ENCODE measurements at regions not wholly inside any gene's neighbourhood (a gene's known extent, or its start where the extent isn't known, plus 50 kb on each side); places are given as distances from the start of the nearest gene placed in this dataset.
"Not testable (repeated sequence)": the region's sequence is repeated elsewhere in the genome, so short reads cannot be mapped to it uniquely, and the experiment has no call there.

GRCh38 chr12:88683628-88684027 lies 103.4 kb upstream of the KITLG start:
- H3K4me2 ChIP-seq (ENCODE audit: insufficient read depth, low read length, poor library complexity, severe bottlenecking) = no peak overlapping the region
- H3K4ac ChIP-seq (ENCODE audit: low read length) = no peak overlapping the region
- H3K9ac ChIP-seq (ENCODE audit: low read depth, low read length, poor library complexity) = no peak overlapping the region

GRCh38 chr12:88681271-88681670 lies 101.0 kb upstream of the KITLG start:
- no peak overlapping the region for H3K14ac ChIP-seq (ENCODE audit: low read length)
- no peak overlapping the region for H2BK12ac ChIP-seq (ENCODE audit: low read length)
- no peaks in the 10 kb centered on the region for H3K27me3 ChIP-seq (ENCODE audit: control insufficient read depth in 3 of 3, insufficient read depth in 3 of 3, low read depth in 1 of 3, low read length in 3 of 3)
- no peak overlapping the region for H2BK15ac ChIP-seq (ENCODE audit: low read length)
- no CpG with 5 or more reads among the region's 1 CpG for WGBS, 2 donors (ENCODE audit: extremely low coverage in 2 of 2, insufficient read length in 2 of 2, insufficient replicate concordance in 1 of 2)
- H3K36me3 ChIP-seq (replicated peaks in 1 of 2; ENCODE audit: control insufficient read depth in 2 of 2, insufficient read depth in 2 of 2, low read length in 2 of 2) = no peaks in the 10 kb centered on the region
- H3K27ac ChIP-seq (replicated peaks; ENCODE audit: low read length) = no peak overlapping the region
- no peak overlapping the region for H2BK5ac ChIP-seq (ENCODE audit: low read length)
- H3K4ac ChIP-seq (ENCODE audit: low read length) = no peak overlapping the region
- H4K8ac ChIP-seq (ENCODE audit: low read depth, low read length) = no peak overlapping the region
- H2AK5ac ChIP-seq (ENCODE audit: low read depth, low read length) = no peak overlapping the region
- no peak overlapping the region for H3K9ac ChIP-seq (ENCODE audit: low read depth, low read length, poor library complexity)
- DNase-seq (ENCODE audit: low spot score) = no peak
- no peak overlapping the region for H2BK120ac ChIP-seq (ENCODE audit: low read depth, low read length)
- H2AFZ ChIP-seq (ENCODE audit: low read length) = no peak overlapping the region
- H3K18ac ChIP-seq (ENCODE audit: low read length) = no peak overlapping the region
- no peak overlapping the region for H3K4me3 ChIP-seq (ENCODE audit: low read length in 2 of 2)
- H3K4me2 ChIP-seq (ENCODE audit: insufficient read depth, low read length, poor library complexity, severe bottlenecking) = no peak overlapping the region
- H3K79me1 ChIP-seq (ENCODE audit: low read depth, low read length) = no peaks in the 10 kb centered on the region
- no peak overlapping the region for H4K91ac ChIP-seq (ENCODE audit: low read depth, low read length, poor library complexity)
- no peak overlapping the region for H3K23ac ChIP-seq (ENCODE audit: low read depth, low read length, poor library complexity)
- H3K9me3 ChIP-seq (replicated peaks in 1 of 2; ENCODE audit: control insufficient read depth in 2 of 2, insufficient read depth in 1 of 2, low read depth in 1 of 2, low read length in 2 of 2) = no peaks in the 10 kb centered on the region
- H3K4me1 ChIP-seq (ENCODE audit: control insufficient read depth in 2 of 2, insufficient read depth in 1 of 2, low read depth in 1 of 2, low read length in 2 of 2) = no peaks in the 10 kb centered on the region

More at GRCh38 chr12:88683628-88684027, 103.4 kb upstream of the KITLG start:
- WGBS, 2 donors (ENCODE audit: extremely low coverage in 2 of 2, insufficient read length in 2 of 2, insufficient replicate concordance in 1 of 2) = no CpG with 5 or more reads among the region's 1 CpG
- Histone ChIP-seq H3K23ac (ENCODE audit: low read depth, low read length, poor library complexity) (no peak overlapping the region), H2BK12ac (ENCODE audit: low read length) (no peak overlapping the region), H3K4me3 (ENCODE audit: low read length in 2 of 2) (no peak overlapping the region), H3K27ac (replicated peaks; ENCODE audit: low read length) (no peak overlapping the region), H3K4me1 (ENCODE audit: control insufficient read depth in 2 of 2, insufficient read depth in 1 of 2, low read depth in 1 of 2, low read length in 2 of 2) (no peaks in the 10 kb centered on the region), H3K18ac (ENCODE audit: low read length) (no peak overlapping the region), H4K8ac (ENCODE audit: low read depth, low read length) (no peak overlapping the region), H3K9me3 (replicated peaks in 1 of 2; ENCODE audit: control insufficient read depth in 2 of 2, insufficient read depth in 1 of 2, low read depth in 1 of 2, low read length in 2 of 2) (no peaks in the 10 kb centered on the region), H3K79me1 (ENCODE audit: low read depth, low read length) (no peaks in the 10 kb centered on the region), H3K27me3 (ENCODE audit: control insufficient read depth in 3 of 3, insufficient read depth in 3 of 3, low read depth in 1 of 3, low read length in 3 of 3) (no peaks in the 10 kb centered on the region), H3K36me3 (replicated peaks in 1 of 2; ENCODE audit: control insufficient read depth in 2 of 2, insufficient read depth in 2 of 2, low read length in 2 of 2) (no peaks in the 10 kb centered on the region), H2BK15ac (ENCODE audit: low read length) (no peak overlapping the region), H3K14ac (ENCODE audit: low read length) (no peak overlapping the region), H2AFZ (ENCODE audit: low read length) (no peak overlapping the region), H2AK5ac (ENCODE audit: low read depth, low read length) (no peak overlapping the region), H2BK5ac (ENCODE audit: low read length) (no peak overlapping the region), H4K91ac (ENCODE audit: low read depth, low read length, poor library complexity) (no peak overlapping the region), H2BK120ac (ENCODE audit: low read depth, low read length) (no peak overlapping the region)
- no peak for DNase-seq (ENCODE audit: low spot score)

- no peak overlapping the region for H2BK5ac ChIP-seq (ENCODE audit: low read length)
- H3K9me3 ChIP-seq (replicated peaks in 1 of 2; ENCODE audit: control insufficient read depth in 2 of 2, insufficient read depth in 1 of 2, low read depth in 1 of 2, low read length in 2 of 2) = no peaks in the 10 kb centered on the region
- H3K4me1 ChIP-seq (ENCODE audit: control insufficient read depth in 2 of 2, insufficient read depth in 1 of 2, low read depth in 1 of 2, low read length in 2 of 2) = no peaks in the 10 kb centered on the region
- no peak overlapping the region for H2AK5ac ChIP-seq (ENCODE audit: low read depth, low read length)
- no peak overlapping the region for H3K18ac ChIP-seq (ENCODE audit: low read length)
- no peak overlapping the region for H3K14ac ChIP-seq (ENCODE audit: low read length)
- H3K79me1 ChIP-seq (ENCODE audit: low read depth, low read length) = no peaks in the 10 kb centered on the region
- H3K4ac ChIP-seq (ENCODE audit: low read length) = no peak overlapping the region
- no peak overlapping the region for H3K9ac ChIP-seq (ENCODE audit: low read depth, low read length, poor library complexity)
- H2BK12ac ChIP-seq (ENCODE audit: low read length) = no peak overlapping the region
- no peak overlapping the region for H3K23ac ChIP-seq (ENCODE audit: low read depth, low read length, poor library complexity)
- no peak for DNase-seq (ENCODE audit: low spot score)
- H4K91ac ChIP-seq (ENCODE audit: low read depth, low read length, poor library complexity) = no peak overlapping the region
- H3K36me3 ChIP-seq (replicated peaks in 1 of 2; ENCODE audit: control insufficient read depth in 2 of 2, insufficient read depth in 2 of 2, low read length in 2 of 2) = no peaks in the 10 kb centered on the region
- H3K27me3 ChIP-seq (ENCODE audit: control insufficient read depth in 3 of 3, insufficient read depth in 3 of 3, low read depth in 1 of 3, low read length in 3 of 3) = no peaks in the 10 kb centered on the region
- no peak overlapping the region for H3K27ac ChIP-seq (replicated peaks; ENCODE audit: low read length)
- no peak overlapping the region for H2BK120ac ChIP-seq (ENCODE audit: low read depth, low read length)
- H4K8ac ChIP-seq (ENCODE audit: low read depth, low read length) = no peak overlapping the region
- H3K4me2 ChIP-seq (ENCODE audit: insufficient read depth, low read length, poor library complexity, severe bottlenecking) = no peak overlapping the region
- H3K4me3 ChIP-seq (ENCODE audit: low read length in 2 of 2) = no peak overlapping the region
- H2AFZ ChIP-seq (ENCODE audit: low read length) = no peak overlapping the region
- no peak overlapping the region for H2BK15ac ChIP-seq (ENCODE audit: low read length)
Observed at GRCh38 chr12:88677464-88677863, 97.2 kb upstream of the KITLG start.

DNA sequence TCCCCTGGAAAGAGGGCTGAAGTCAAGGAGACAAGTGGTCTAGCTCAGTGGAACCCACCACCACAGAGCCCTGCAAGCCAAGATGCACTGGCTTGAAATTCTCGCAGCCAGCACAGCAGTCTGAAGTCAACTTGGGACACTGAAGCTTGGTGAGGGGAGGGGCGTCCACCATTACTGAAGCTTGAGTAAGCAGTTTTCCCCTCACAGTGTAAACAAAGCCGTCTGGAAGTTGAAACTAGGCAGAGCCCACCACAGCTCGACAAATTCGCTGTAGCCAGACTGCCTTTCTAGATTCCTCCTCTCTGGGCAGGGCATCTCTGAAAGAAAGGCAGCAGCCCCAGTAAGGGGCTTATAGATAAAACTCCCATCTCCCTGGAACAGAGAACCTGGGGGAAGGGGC lies 87.3 kb upstream of the KITLG start:
- WGBS, 2 donors (ENCODE audit: extremely low coverage in 2 of 2, insufficient read length in 2 of 2, insufficient replicate concordance in 1 of 2) = no CpG with 5 or more reads among the region's 5 CpGs

More for the DNA sequence above, 87.3 kb upstream of the KITLG start:
- not testable (repeated sequence) for H2BK120ac ChIP-seq (ENCODE audit: low read depth, low read length); H3K4me3 ChIP-seq (ENCODE audit: low read length in 2 of 2); H2BK12ac ChIP-seq (ENCODE audit: low read length); H3K27ac ChIP-seq (replicated peaks; ENCODE audit: low read length); DNase-seq (ENCODE audit: low spot score); H3K36me3 ChIP-seq (replicated peaks in 1 of 2; ENCODE audit: control insufficient read depth in 2 of 2, insufficient read depth in 2 of 2, low read length in 2 of 2); H3K4me2 ChIP-seq (ENCODE audit: insufficient read depth, low read length, poor library complexity, severe bottlenecking); H3K9me3 ChIP-seq (replicated peaks in 1 of 2; ENCODE audit: control insufficient read depth in 2 of 2, insufficient read depth in 1 of 2, low read depth in 1 of 2, low read length in 2 of 2); H4K8ac ChIP-seq (ENCODE audit: low read depth, low read length); H3K79me1 ChIP-seq (ENCODE audit: low read depth, low read length); H3K18ac ChIP-seq (ENCODE audit: low read length); H2AK5ac ChIP-seq (ENCODE audit: low read depth, low read length); H3K23ac ChIP-seq (ENCODE audit: low read depth, low read length, poor library complexity); H3K4ac ChIP-seq (ENCODE audit: low read length); H3K14ac ChIP-seq (ENCODE audit: low read length); H2BK15ac ChIP-seq (ENCODE audit: low read length); H2BK5ac ChIP-seq (ENCODE audit: low read length); H3K27me3 ChIP-seq (ENCODE audit: control insufficient read depth in 3 of 3, insufficient read depth in 3 of 3, low read depth in 1 of 3, low read length in 3 of 3); H4K91ac ChIP-seq (ENCODE audit: low read depth, low read length, poor library complexity); H3K9ac ChIP-seq (ENCODE audit: low read depth, low read length, poor library complexity); H3K4me1 ChIP-seq (ENCODE audit: control insufficient read depth in 2 of 2, insufficient read depth in 1 of 2, low read depth in 1 of 2, low read length in 2 of 2)
- peak overlapping the region; percentile 45 for H2AFZ ChIP-seq (ENCODE audit: low read length)

Measured in neuronal stem cell (in vitro differentiated cells).